ENCODE measurements at regions not wholly inside any gene's neighbourhood (a gene's known extent, or its start where the extent isn't known, plus 50 kb on each side); places are given as distances from the start of the nearest gene placed in this dataset.

- peaks cover 0 to 8% (median 4%) of the 10 kb centered on the region in 4 donors for H3K4me1 ChIP-seq
- no peak for DNase-seq (ENCODE audit: extremely low spot score)
- H3K4me3 ChIP-seq, result no peak overlapping the region
- H3K9me3 ChIP-seq, result no peaks in the 10 kb centered on the region
- peaks cover 0 to 33% (median 0%) of the 10 kb centered on the region in 4 donors for H3K27me3 ChIP-seq
- no peaks in the 10 kb centered on the region for H3K36me3 ChIP-seq
- intact Hi-C loops (cut with DNase I), result no loop called here
- H3K27ac ChIP-seq (replicated peaks in 1 of 4), result no peak overlapping the region
- 94% methylated on average over 14 of the region's 15 CpGs for WGBS
- TF ChIP-seq, protein P1, sequence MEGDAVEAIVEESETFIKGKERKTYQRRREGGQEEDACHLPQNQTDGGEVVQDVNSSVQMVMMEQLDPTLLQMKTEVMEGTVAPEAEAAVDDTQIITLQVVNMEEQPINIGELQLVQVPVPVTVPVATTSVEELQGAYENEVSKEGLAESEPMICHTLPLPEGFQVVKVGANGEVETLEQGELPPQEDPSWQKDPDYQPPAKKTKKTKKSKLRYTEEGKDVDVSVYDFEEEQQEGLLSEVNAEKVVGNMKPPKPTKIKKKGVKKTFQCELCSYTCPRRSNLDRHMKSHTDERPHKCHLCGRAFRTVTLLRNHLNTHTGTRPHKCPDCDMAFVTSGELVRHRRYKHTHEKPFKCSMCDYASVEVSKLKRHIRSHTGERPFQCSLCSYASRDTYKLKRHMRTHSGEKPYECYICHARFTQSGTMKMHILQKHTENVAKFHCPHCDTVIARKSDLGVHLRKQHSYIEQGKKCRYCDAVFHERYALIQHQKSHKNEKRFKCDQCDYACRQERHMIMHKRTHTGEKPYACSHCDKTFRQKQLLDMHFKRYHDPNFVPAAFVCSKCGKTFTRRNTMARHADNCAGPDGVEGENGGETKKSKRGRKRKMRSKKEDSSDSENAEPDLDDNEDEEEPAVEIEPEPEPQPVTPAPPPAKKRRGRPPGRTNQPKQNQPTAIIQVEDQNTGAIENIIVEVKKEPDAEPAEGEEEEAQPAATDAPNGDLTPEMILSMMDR (IDR thresholded peaks at IDR 0.05), result no peak
- TF ChIP-seq EP300 (IDR thresholded peaks at IDR 0.05) (no peak), POLR2A (IDR thresholded peaks at IDR 0.05; ENCODE audit: low read depth) (no peak), POLR2AphosphoS5 (IDR thresholded peaks at IDR 0.05) (no peak)
These were observed 135.3 kb downstream of the ERMARD start for GRCh38 chr6:169886631-169887227.

- TF ChIP-seq POLR2AphosphoS5 (IDR thresholded peaks at IDR 0.05), result no peak
- no peak for TF ChIP-seq EP300 (IDR thresholded peaks at IDR 0.05)
- TF ChIP-seq, protein P1 (IDR thresholded peaks at IDR 0.05), result no peak
- TF ChIP-seq POLR2A (IDR thresholded peaks at IDR 0.05; ENCODE audit: low read depth), result no peak
- H3K9me3 ChIP-seq, result no peaks in the 10 kb centered on the region
- no peaks in the 10 kb centered on the region for H3K36me3 ChIP-seq
- H3K27me3 ChIP-seq, result peaks cover 0 to 35% (median 0%) of the 10 kb centered on the region in 4 donors
- WGBS, result 83% methylated on average over 2 of the region's 4 CpGs
- intact Hi-C loops (cut with DNase I), result no loop called here
- H3K4me1 ChIP-seq, result peaks cover 0 to 8% (median 4%) of the 10 kb centered on the region in 4 donors
- H3K27ac ChIP-seq (replicated peaks in 1 of 4), result no peak overlapping the region
- no peak overlapping the region for H3K4me3 ChIP-seq
- DNase-seq (ENCODE audit: extremely low spot score), result no peak
These were observed 134.4 kb downstream of the ERMARD start for GRCh38 chr6:169885831-169886230.

DNA sequence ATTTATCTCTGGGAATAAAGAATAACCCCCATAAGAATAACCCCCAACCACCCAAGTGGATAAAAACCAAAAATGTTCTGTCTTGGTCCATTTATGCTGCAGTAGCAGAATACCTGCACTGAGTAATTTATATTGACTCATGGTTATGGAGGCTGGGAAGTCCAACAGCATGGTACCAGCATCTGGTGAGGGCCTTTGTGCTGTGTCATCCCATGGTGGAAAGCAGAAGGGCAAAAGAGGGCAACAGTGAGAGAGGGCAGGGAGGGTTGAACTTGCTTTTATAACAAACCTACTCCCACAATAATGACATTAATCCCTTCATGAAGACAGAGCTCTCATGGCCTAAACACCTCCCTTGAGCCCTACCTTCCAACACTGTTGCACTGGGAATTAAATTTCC lies 133.7 kb downstream of the ERMARD start:
- intact Hi-C loops (cut with DNase I), result no loop called here
- Histone ChIP-seq H3K27me3 (peaks cover 0 to 34% (median 0%) of the 10 kb centered on the region in 4 donors), H3K4me3 (no peak overlapping the region), H3K36me3 (no peaks in the 10 kb centered on the region), H3K4me1 (peaks cover 0 to 7% (median 3%) of the 10 kb centered on the region in 4 donors), H3K9me3 (no peaks in the 10 kb centered on the region), H3K27ac (replicated peaks in 1 of 4) (no peak overlapping the region)
- no peak for DNase-seq (ENCODE audit: extremely low spot score)
- TF ChIP-seq, protein P1 (IDR thresholded peaks at IDR 0.05), result no peak

DNA sequence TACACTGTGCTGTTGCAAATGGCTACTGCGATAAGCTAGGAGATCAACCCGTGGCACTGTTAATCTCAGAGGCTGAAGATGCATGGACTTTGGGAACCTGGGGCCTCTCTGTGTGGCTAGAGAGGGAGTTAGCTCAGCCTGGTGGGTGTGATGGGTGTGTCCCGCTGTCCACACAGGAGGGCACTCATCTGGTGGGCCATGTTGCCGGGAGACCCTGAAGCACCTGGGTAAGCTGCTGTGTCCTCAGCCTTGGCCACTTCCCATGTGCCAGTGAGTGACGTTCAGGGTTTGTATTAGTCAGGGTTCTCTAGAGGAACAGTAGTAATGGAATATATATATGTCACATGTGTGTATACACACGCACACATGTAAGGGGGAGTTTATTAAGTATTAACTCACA lies 132.7 kb downstream of the ERMARD start:
- H3K9me3 ChIP-seq, result no peaks in the 10 kb centered on the region
- H3K4me3 ChIP-seq, result no peak overlapping the region
- no peak for TF ChIP-seq POLR2A (IDR thresholded peaks at IDR 0.05; ENCODE audit: low read depth)
- TF ChIP-seq, protein P1 (IDR thresholded peaks at IDR 0.05), result no peak
- no peak for TF ChIP-seq EP300 (IDR thresholded peaks at IDR 0.05)
- TF ChIP-seq POLR2AphosphoS5 (IDR thresholded peaks at IDR 0.05), result no peak
- no peaks in the 10 kb centered on the region for H3K36me3 ChIP-seq
- DNase-seq (ENCODE audit: extremely low spot score), result no peak
- 77% methylated on average over 3 of the region's 6 CpGs for WGBS
- intact Hi-C loops (cut with DNase I), result no loop called here
- no peaks in the 10 kb centered on the region for H3K4me1 ChIP-seq
- H3K27me3 ChIP-seq, result peaks cover 0 to 26% (median 0%) of the 10 kb centered on the region in 4 donors
- H3K27ac ChIP-seq (replicated peaks in 1 of 4), result no peak overlapping the region

DNA sequence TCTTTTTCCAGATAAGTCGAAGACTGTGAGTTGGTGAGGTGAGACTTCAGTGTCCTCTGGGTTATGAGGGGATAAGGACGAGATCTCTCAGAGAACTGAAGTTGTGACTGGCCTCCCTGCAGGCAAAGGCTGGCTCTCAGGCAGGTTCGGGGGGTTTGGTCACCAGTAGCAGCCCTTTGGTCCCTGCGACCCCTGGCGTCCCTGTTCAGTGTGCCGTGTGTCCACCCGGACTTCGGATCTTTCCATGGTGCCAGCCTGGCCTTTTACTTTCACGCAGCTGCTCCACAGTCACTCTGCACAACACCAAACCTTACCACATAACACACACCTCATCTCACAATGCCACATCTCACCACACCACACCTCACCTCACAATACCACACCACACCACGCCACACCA lies 131.9 kb downstream of the ERMARD start:
- Histone ChIP-seq H3K4me3 (no peak overlapping the region), H3K4me1 (no peaks in the 10 kb centered on the region), H3K27ac (replicated peaks in 1 of 4) (no peak overlapping the region), H3K9me3 (no peaks in the 10 kb centered on the region), H3K27me3 (peaks cover 0 to 18% (median 0%) of the 10 kb centered on the region in 4 donors), H3K36me3 (no peaks in the 10 kb centered on the region)
- no peak for TF ChIP-seq EP300 (IDR thresholded peaks at IDR 0.05)
- no peak for TF ChIP-seq POLR2A (IDR thresholded peaks at IDR 0.05; ENCODE audit: low read depth)
- TF ChIP-seq POLR2AphosphoS5 (IDR thresholded peaks at IDR 0.05), result no peak
- TF ChIP-seq, protein P1 (IDR thresholded peaks at IDR 0.05), result no peak
- WGBS, result 85% methylated on average over 10 of the region's 10 CpGs
- intact Hi-C loops (cut with DNase I), result no loop called here
- DNase-seq (ENCODE audit: extremely low spot score), result no peak

Measured in esophagus muscularis mucosa (tissue), 4 donors.